ENCODE measurements at regions not wholly inside any gene's neighbourhood (a gene's known extent, or its start where the extent isn't known, plus 50 kb on each side); places are given as distances from the start of the nearest gene placed in this dataset.

GRCh38 chr11:134501406-134502152, 89.5 kb upstream of the B3GAT1 start:
- in situ Hi-C loops (cut with MboI; ENCODE audit: low pct_ligation_motif_present in 1 of 4, low pct_unique_long_range_greater_than_20kb in 1 of 4, low sequenced_read_pairs in 3 of 4) (no loop called here), intact Hi-C loops (cut with DNase I; ENCODE audit: low total_unique reads) (no loop called here)
- Histone ChIP-seq H3K36me3 (no peaks in the 10 kb centered on the region), H3K27ac (no peak overlapping the region), H3K4me3 (no peak overlapping the region), H3K9me3 (no peaks in the 10 kb centered on the region), H3K27me3 (no peaks in the 10 kb centered on the region), H3K4me1 (peaks cover 0 to 11% (median 8%) of the 10 kb centered on the region in 4 donors)
- TF ChIP-seq POLR2AphosphoS5 (IDR thresholded peaks at IDR 0.05) (no peak), POLR2A (IDR thresholded peaks at IDR 0.05) (no peak), EP300 (IDR thresholded peaks at IDR 0.05; ENCODE audit: low read depth) (no peak)
- TF ChIP-seq, protein P1, sequence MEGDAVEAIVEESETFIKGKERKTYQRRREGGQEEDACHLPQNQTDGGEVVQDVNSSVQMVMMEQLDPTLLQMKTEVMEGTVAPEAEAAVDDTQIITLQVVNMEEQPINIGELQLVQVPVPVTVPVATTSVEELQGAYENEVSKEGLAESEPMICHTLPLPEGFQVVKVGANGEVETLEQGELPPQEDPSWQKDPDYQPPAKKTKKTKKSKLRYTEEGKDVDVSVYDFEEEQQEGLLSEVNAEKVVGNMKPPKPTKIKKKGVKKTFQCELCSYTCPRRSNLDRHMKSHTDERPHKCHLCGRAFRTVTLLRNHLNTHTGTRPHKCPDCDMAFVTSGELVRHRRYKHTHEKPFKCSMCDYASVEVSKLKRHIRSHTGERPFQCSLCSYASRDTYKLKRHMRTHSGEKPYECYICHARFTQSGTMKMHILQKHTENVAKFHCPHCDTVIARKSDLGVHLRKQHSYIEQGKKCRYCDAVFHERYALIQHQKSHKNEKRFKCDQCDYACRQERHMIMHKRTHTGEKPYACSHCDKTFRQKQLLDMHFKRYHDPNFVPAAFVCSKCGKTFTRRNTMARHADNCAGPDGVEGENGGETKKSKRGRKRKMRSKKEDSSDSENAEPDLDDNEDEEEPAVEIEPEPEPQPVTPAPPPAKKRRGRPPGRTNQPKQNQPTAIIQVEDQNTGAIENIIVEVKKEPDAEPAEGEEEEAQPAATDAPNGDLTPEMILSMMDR (IDR thresholded peaks at IDR 0.05): no peak
- 80 to 91% methylated on average over 2 to 16 of the region's 16 CpGs for WGBS, 2 donors (ENCODE audit: low coverage in 1 of 2)
- DNase-seq: no peak

GRCh38 chr11:134500621-134501020, 88.6 kb upstream of the B3GAT1 start:
- in situ Hi-C loops (cut with MboI; ENCODE audit: low pct_ligation_motif_present in 1 of 4, low pct_unique_long_range_greater_than_20kb in 1 of 4, low sequenced_read_pairs in 3 of 4) (no loop called here), intact Hi-C loops (cut with DNase I; ENCODE audit: low total_unique reads) (no loop called here)
- H3K4me1 ChIP-seq: peaks cover 0 to 11% (median 8%) of the 10 kb centered on the region in 4 donors
- no peak overlapping the region for H3K4me3 ChIP-seq
- no peaks in the 10 kb centered on the region for H3K36me3 ChIP-seq
- TF ChIP-seq POLR2AphosphoS5 (IDR thresholded peaks at IDR 0.05) (no peak), POLR2A (IDR thresholded peaks at IDR 0.05) (no peak), EP300 (IDR thresholded peaks at IDR 0.05; ENCODE audit: low read depth) (no peak)
- TF ChIP-seq, protein P1 (IDR thresholded peaks at IDR 0.05): no peak
- no peak overlapping the region for H3K27ac ChIP-seq
- no peaks in the 10 kb centered on the region for H3K27me3 ChIP-seq
- no peak for DNase-seq
- no peaks in the 10 kb centered on the region for H3K9me3 ChIP-seq
- WGBS, 2 donors (ENCODE audit: low coverage in 1 of 2): 67 to 86% methylated on average over 3 to 8 of the region's 8 CpGs

GRCh38 chr11:134499990-134500389, 87.9 kb upstream of the B3GAT1 start:
- 79% methylated on average over 8 of the region's 8 CpGs; no CpG with 5 or more reads in 1 of the 2 donors for WGBS, 2 donors (ENCODE audit: low coverage in 1 of 2)
- Histone ChIP-seq H3K36me3 (no peaks in the 10 kb centered on the region), H3K27me3 (no peaks in the 10 kb centered on the region), H3K4me1 (peaks cover 0 to 11% (median 8%) of the 10 kb centered on the region in 4 donors), H3K9me3 (no peaks in the 10 kb centered on the region), H3K4me3 (no peak overlapping the region), H3K27ac (no peak overlapping the region)
- TF ChIP-seq POLR2AphosphoS5 (IDR thresholded peaks at IDR 0.05) (no peak), POLR2A (IDR thresholded peaks at IDR 0.05) (no peak), EP300 (IDR thresholded peaks at IDR 0.05; ENCODE audit: low read depth) (no peak)
- TF ChIP-seq, protein P1 (IDR thresholded peaks at IDR 0.05): no peak
- intact Hi-C loops (cut with DNase I; ENCODE audit: low total_unique reads) (no loop called here), in situ Hi-C loops (cut with MboI; ENCODE audit: low pct_ligation_motif_present in 1 of 4, low pct_unique_long_range_greater_than_20kb in 1 of 4, low sequenced_read_pairs in 3 of 4) (loop anchor here in 1 of 4 donors (25.0 kb wide), 1 partner anchor 87 kb away; no protein-coding TSS in a partner anchor)
- no peak for DNase-seq

GRCh38 chr11:134498326-134499139, 86.5 kb upstream of the B3GAT1 start:
- peaks cover 0 to 6% of the 10 kb centered on the region in 2 donors for H3K9me3 ChIP-seq
- H3K4me3 ChIP-seq: no peak overlapping the region
- 86% methylated on average over 18 of the region's 19 CpGs; no CpG with 5 or more reads in 1 of the 2 donors for WGBS, 2 donors (ENCODE audit: low coverage in 1 of 2)
- H3K36me3 ChIP-seq: no peaks in the 10 kb centered on the region
- H3K27me3 ChIP-seq: no peaks in the 10 kb centered on the region
- DNase-seq: no peak
- in situ Hi-C loops (cut with MboI; ENCODE audit: low pct_ligation_motif_present in 1 of 4, low pct_unique_long_range_greater_than_20kb in 1 of 4, low sequenced_read_pairs in 3 of 4): loop anchor here in 1 of 4 donors (25.0 kb wide), 1 partner anchor 89 kb away; no protein-coding TSS in a partner anchor
- TF ChIP-seq, protein P1 (IDR thresholded peaks at IDR 0.05): no peak
- TF ChIP-seq POLR2AphosphoS5 (IDR thresholded peaks at IDR 0.05): no peak
- no peak for TF ChIP-seq POLR2A (IDR thresholded peaks at IDR 0.05)
- TF ChIP-seq EP300 (IDR thresholded peaks at IDR 0.05; ENCODE audit: low read depth): no peak
- intact Hi-C loops (cut with DNase I; ENCODE audit: low total_unique reads): no loop called here
- H3K4me1 ChIP-seq: peaks cover 0 to 11% (median 8%) of the 10 kb centered on the region in 4 donors
- peak overlapping the region; percentile 50 to 78 (median 70) for H3K27ac ChIP-seq
